SK-N-SH (cell line): ENCODE measurements at regions not wholly inside any gene's neighbourhood (a gene's known extent, or its start where the extent isn't known, plus 50 kb on each side); places are given as distances from the start of the nearest gene placed in this dataset.

Experiments
- CTCF ChIA-PET: fragments of 300-600, 350-600 bp; formaldehyde crosslinking; extraction: SDS; loops from one replicate; lab custom pipeline; 2021; lab: Yijun Ruan, JAX
- POLR2A ChIA-PET: fragments of 350-600 bp; sonication (Branson Sonifier 250); formaldehyde crosslinking; extraction: SDS; loops from one replicate; lab custom pipeline; 2020; ENCODE audit warnings: antibody characterized with exemption, inconsistent platforms; lab: Yijun Ruan, JAX
- DNase-seq: peaks from one replicate; pipeline ENCODE4 v3.0.0; 2012
- H2AFZ ChIP-seq: fragments of 200-600 bp; sonication (generic); 2 replicates; pipeline ENCODE4 v1.8.1; 2016; ENCODE audit warnings: antibody characterized with exemption, mild to moderate bottlenecking, low read depth
- H3F3A ChIP-seq: fragments of 200-600 bp; sonication (generic); replicated peaks from 2 replicates; pipeline ENCODE3; 2016; ENCODE audit warnings: antibody characterized with exemption, mild to moderate bottlenecking; ENCODE audit not compliant: insufficient read depth
- H3K27ac ChIP-seq, 2 experiments: fragments of 200-500 bp in 1 of 2; fragments of 200-600 bp in 1 of 2; sonication (Bioruptor generic) in 1 of 2; sonication (generic), shearing (Covaris generic) in 1 of 2; 2 replicates each; pipeline versions ENCODE4 v1.5.1 to v1.6.1; 2014 to 2016; ENCODE audit warnings: low read depth in 2 of 2, inconsistent platforms in 1 of 2, low read length in 1 of 2, mild to moderate bottlenecking in 1 of 2, mixed read lengths in 1 of 2
- H3K27me3 ChIP-seq: fragments of 200-600 bp; sonication (generic), shearing (Covaris generic); 2 replicates; pipeline ENCODE4 v1.6.1; 2016; ENCODE audit warnings: mixed run types; ENCODE audit not compliant: insufficient read depth
- H3K36me3 ChIP-seq, 2 experiments: fragments of 200-500 bp in 1 of 2; fragments of 200-600 bp in 1 of 2; sonication (Bioruptor generic) in 1 of 2; sonication (generic) in 1 of 2; replicated peaks in 1 of 2; 2 replicates each; pipeline versions ENCODE3 to v1.5.1; 2014 to 2016; ENCODE audit warnings: low read length in 1 of 2, mild to moderate bottlenecking in 1 of 2; ENCODE audit not compliant: insufficient read depth in 2 of 2, control insufficient read depth in 1 of 2
- H3K4me1 ChIP-seq, 2 experiments: fragments of 200-500 bp in 1 of 2; fragments of 200-600 bp in 1 of 2; sonication (Bioruptor generic) in 1 of 2; sonication (generic), shearing (Covaris generic) in 1 of 2; 2 replicates each; pipeline versions ENCODE4 v1.5.1 to v1.6.1; 2014 to 2016; ENCODE audit warnings: low read depth in 1 of 2, low read length in 1 of 2, mixed run types in 1 of 2; ENCODE audit not compliant: insufficient read depth in 2 of 2, control insufficient read depth in 1 of 2
- H3K4me2 ChIP-seq: fragments of 200-600 bp; sonication (generic), shearing (Covaris generic); 2 replicates; pipeline ENCODE4 v1.6.1; 2017; ENCODE audit warnings: mixed run types
- H3K4me3 ChIP-seq, 2 experiments: fragments of 200-500 bp in 1 of 2; fragments of 200-600 bp in 1 of 2; sonication (Bioruptor generic) in 1 of 2; sonication (generic), shearing (Covaris generic) in 1 of 2; 2 replicates each; pipeline versions ENCODE4 v1.5.1 to v1.8.1; 2014 to 2016; ENCODE audit warnings: low read depth in 2 of 2, inconsistent platforms in 1 of 2, low read length in 1 of 2, mild to moderate bottlenecking in 1 of 2, mixed read lengths in 1 of 2, moderate library complexity in 1 of 2
- H3K79me2 ChIP-seq: fragments of 200-600 bp; sonication (generic); 2 replicates; pipeline ENCODE4 v1.8.1; 2017; ENCODE audit warnings: mild to moderate bottlenecking; ENCODE audit not compliant: insufficient read depth
- H3K9ac ChIP-seq: fragments of 200-600 bp; sonication (generic); 2 replicates; pipeline ENCODE4 v1.6.1; 2017; ENCODE audit warnings: mixed run types
- H3K9me2 ChIP-seq: fragments of 200-600 bp; sonication (generic); 2 replicates; pipeline ENCODE4 v1.6.1; 2017; ENCODE audit warnings: mixed run types
- H3K9me3 ChIP-seq: fragments of 200-600 bp; sonication (generic); 2 replicates; pipeline ENCODE4 v1.6.1; 2017; ENCODE audit warnings: mixed run types, mild to moderate bottlenecking, moderate library complexity
- H4K20me1 ChIP-seq: fragments of 200-600 bp; sonication (generic); 2 replicates; pipeline ENCODE4 v1.6.1; 2017; ENCODE audit warnings: mild to moderate bottlenecking, mixed run types; ENCODE audit not compliant: insufficient read depth
- CHD2 ChIP-seq: fragments of 150-350 bp; IDR thresholded peaks from 2 replicates; pipeline ENCODE4 v1.6.1; 2018; ENCODE audit warnings: low read length; ENCODE audit not compliant: partially characterized antibody
- ELF1 ChIP-seq: IDR thresholded peaks from 2 replicates; pipeline ENCODE4 v1.4.0; 2012
- EP300 ChIP-seq, 2 experiments: IDR thresholded peaks; 2 replicates each; pipeline versions ENCODE4 v1.4.0 to v1.6.1; 2012; ENCODE audit warnings: borderline replicate concordance in 1 of 2, low read depth in 1 of 2, low read length in 1 of 2
- FOXJ3 ChIP-seq: sonication (generic); formaldehyde crosslinking; IDR thresholded peaks from 2 replicates; pipeline ENCODE4 v1.5.1; 2020; ENCODE audit warnings: mild to moderate bottlenecking, missing genetic modification reagents
- GABPA ChIP-seq: IDR thresholded peaks from 2 replicates; pipeline ENCODE4 v1.4.0; 2012; ENCODE audit warnings: low read depth, mild to moderate bottlenecking
- MEF2A ChIP-seq: IDR thresholded peaks from 2 replicates; pipeline ENCODE4 v1.4.0; 2012; ENCODE audit warnings: low read depth, borderline replicate concordance
- MXI1 ChIP-seq: IDR thresholded peaks from 2 replicates; pipeline ENCODE4 v1.6.1; 2012; ENCODE audit warnings: mild to moderate bottlenecking, low read depth, low read length, improper control_type of control experiment
- NRF1 ChIP-seq: IDR thresholded peaks from 2 replicates; pipeline ENCODE4 v1.6.1; 2012; ENCODE audit warnings: low read depth, mild to moderate bottlenecking, low read length
- POLR2AphosphoS5 ChIP-seq: IDR thresholded peaks from 2 replicates; pipeline ENCODE4 v1.6.1; 2012; ENCODE audit warnings: low read depth, low read length
- RAD21 ChIP-seq: IDR thresholded peaks from 2 replicates; pipeline ENCODE4 v1.6.1; 2012; ENCODE audit warnings: mild to moderate bottlenecking, low read length
- RCOR1 ChIP-seq: fragments of 150-350 bp; IDR thresholded peaks from 2 replicates; pipeline ENCODE4 v1.6.1; 2017; ENCODE audit warnings: antibody characterized with exemption, low read length
- RFX5 ChIP-seq: IDR thresholded peaks from 2 replicates; pipeline ENCODE4 v1.6.1; 2012; ENCODE audit warnings: mild to moderate bottlenecking, improper control_type of control experiment, low read length
- RXRA ChIP-seq: IDR thresholded peaks from 2 replicates; pipeline ENCODE4 v1.4.0; 2012; ENCODE audit warnings: low read depth, mild to moderate bottlenecking, borderline replicate concordance
- TAF1 ChIP-seq: IDR thresholded peaks from 2 replicates; pipeline ENCODE4 v1.6.1; 2012; ENCODE audit warnings: low read depth, mild to moderate bottlenecking, low read length, moderate library complexity, borderline replicate concordance
- TCF12 ChIP-seq: IDR thresholded peaks from 2 replicates; pipeline ENCODE4 v1.4.0; 2012
- TEAD4 ChIP-seq: IDR thresholded peaks from 2 replicates; pipeline ENCODE4 v1.4.0; 2012; ENCODE audit warnings: mild to moderate bottlenecking, borderline replicate concordance; ENCODE audit not compliant: insufficient read depth
- YY1 ChIP-seq: IDR thresholded peaks from 2 replicates; pipeline ENCODE4 v1.4.0; 2012; ENCODE audit warnings: low read depth, mild to moderate bottlenecking
- WGBS: methylation state at CpG from one replicate; pipeline ENCODE4 v1.1.6; 2017; ENCODE audit warnings: low lambda C conversion rate; 5-methylcytosine and 5-hydroxymethylcytosine counted together
- TF ChIP-seq, protein P1 (sequence below): IDR thresholded peaks from 2 replicates; pipeline ENCODE4 v1.4.0; 2012; ENCODE audit warnings: low read depth, borderline replicate concordance
- TF ChIP-seq, protein P2 (sequence below): fragments of 150-350 bp; IDR thresholded peaks from 2 replicates; pipeline ENCODE4 v1.6.1; 2016; ENCODE audit warnings: mild to moderate bottlenecking, low read depth, low read length
- TF ChIP-seq, protein P3 (sequence below): IDR thresholded peaks from 2 replicates; pipeline ENCODE4; 2012
- TF ChIP-seq, protein P4 (sequence below): IDR thresholded peaks from 2 replicates; pipeline ENCODE4 v1.6.1; 2012; ENCODE audit warnings: mild to moderate bottlenecking, low read depth, low read length, moderate library complexity
- TF ChIP-seq, protein P5 (sequence below): IDR thresholded peaks from 2 replicates; pipeline ENCODE4 v1.4.0; 2012; ENCODE audit warnings: low read depth

DNA sequence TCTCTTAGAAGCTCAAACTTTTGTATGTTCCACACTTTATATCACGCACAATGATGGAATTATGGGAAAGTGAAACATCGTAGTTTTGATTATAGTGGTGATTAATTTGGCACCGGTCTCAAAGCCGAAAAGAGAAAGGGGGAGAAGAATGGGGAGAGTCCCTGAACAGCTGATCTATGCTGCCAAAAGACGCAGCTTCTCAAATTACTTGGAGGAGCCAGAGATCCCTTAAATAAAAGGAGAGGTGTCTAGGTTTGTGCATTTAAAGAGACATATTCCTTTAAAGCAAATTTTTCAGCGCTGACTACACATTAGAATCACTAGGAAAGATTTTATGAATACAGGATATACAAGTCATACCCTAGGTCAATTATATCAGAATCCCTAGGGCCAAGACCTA is 599.6 kb upstream of the ADAMTS5 start:
- Histone ChIP-seq H3K4me1 (peaks cover 2 to 30% of the 10 kb centered on the region in 2 experiments; a peak in 2 of 4 replicates), H3K27me3 (no peaks in the 10 kb centered on the region), H4K20me1 (no peaks in the 10 kb centered on the region), H2AFZ (no peak overlapping the region), H3K9ac (no peak overlapping the region), H3K79me2 (no peaks in the 10 kb centered on the region), H3F3A (peaks cover 32% of the 10 kb centered on the region), H3K4me3 (no peak overlapping the region), H3K4me2 (no peak overlapping the region), H3K27ac (no peak overlapping the region), H3K36me3 (no peaks in the 10 kb centered on the region), H3K9me3 (no peaks in the 10 kb centered on the region), H3K9me2 (no peaks in the 10 kb centered on the region)
- ChIA-PET CTCF (interaction anchor here (0.8 to 3.8 kb wide), 3 partner anchors 134 to 717 kb away, joined by 3 to 20 read pairs (median 3); no protein-coding TSS in a partner anchor), POLR2A (no interaction called here)
- TF ChIP-seq ELF1 = no peak
- TF ChIP-seq MEF2A = no peak
- TF ChIP-seq, protein P1, sequence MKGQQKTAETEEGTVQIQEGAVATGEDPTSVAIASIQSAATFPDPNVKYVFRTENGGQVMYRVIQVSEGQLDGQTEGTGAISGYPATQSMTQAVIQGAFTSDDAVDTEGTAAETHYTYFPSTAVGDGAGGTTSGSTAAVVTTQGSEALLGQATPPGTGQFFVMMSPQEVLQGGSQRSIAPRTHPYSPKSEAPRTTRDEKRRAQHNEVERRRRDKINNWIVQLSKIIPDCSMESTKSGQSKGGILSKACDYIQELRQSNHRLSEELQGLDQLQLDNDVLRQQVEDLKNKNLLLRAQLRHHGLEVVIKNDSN = no peak
- TF ChIP-seq, protein P2, sequence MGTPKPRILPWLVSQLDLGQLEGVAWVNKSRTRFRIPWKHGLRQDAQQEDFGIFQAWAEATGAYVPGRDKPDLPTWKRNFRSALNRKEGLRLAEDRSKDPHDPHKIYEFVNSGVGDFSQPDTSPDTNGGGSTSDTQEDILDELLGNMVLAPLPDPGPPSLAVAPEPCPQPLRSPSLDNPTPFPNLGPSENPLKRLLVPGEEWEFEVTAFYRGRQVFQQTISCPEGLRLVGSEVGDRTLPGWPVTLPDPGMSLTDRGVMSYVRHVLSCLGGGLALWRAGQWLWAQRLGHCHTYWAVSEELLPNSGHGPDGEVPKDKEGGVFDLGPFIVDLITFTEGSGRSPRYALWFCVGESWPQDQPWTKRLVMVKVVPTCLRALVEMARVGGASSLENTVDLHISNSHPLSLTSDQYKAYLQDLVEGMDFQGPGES = no peak
- no peak for TF ChIP-seq GABPA
- TF ChIP-seq EP300 (IDR thresholded peaks at IDR 0.05; ENCODE audit: borderline replicate concordance in 1 of 2, low read depth in 1 of 2, low read length in 1 of 2) = no peak
- TF ChIP-seq TCF12 = no peak
- no peak for TF ChIP-seq TAF1
- no peak for TF ChIP-seq NRF1
- no peak for TF ChIP-seq FOXJ3
- TF ChIP-seq TEAD4 = no peak
- TF ChIP-seq, protein P3, sequence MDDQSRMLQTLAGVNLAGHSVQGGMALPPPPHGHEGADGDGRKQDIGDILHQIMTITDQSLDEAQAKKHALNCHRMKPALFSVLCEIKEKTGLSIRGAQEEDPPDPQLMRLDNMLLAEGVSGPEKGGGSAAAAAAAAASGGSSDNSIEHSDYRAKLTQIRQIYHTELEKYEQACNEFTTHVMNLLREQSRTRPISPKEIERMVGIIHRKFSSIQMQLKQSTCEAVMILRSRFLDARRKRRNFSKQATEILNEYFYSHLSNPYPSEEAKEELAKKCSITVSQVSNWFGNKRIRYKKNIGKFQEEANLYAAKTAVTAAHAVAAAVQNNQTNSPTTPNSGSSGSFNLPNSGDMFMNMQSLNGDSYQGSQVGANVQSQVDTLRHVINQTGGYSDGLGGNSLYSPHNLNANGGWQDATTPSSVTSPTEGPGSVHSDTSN = no peak
- WGBS = 85% methylated on average over 6 of the region's 6 CpGs
- no peak for DNase-seq

DNA sequence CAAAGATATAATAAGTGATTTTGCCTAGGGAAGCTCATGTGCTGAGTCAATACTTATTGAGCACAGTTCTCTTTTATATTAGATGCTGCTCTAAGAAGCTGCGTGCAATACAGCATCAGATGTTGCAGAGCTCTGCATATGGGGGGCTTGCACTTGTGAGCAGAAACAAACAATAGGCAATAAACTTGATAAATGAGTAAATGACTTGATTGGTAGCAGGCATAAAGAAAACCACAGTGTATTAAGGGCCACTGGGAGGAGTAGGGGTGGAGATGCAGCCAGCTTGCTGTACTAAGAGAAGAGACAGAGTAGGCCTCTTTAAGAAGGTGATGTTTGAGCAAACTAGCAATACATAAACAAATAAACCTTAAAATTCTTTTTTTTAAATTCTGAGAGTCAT is 598.5 kb upstream of the ADAMTS5 start:
- H3K9me3 ChIP-seq = no peaks in the 10 kb centered on the region
- no peaks in the 10 kb centered on the region for H3K27me3 ChIP-seq
- WGBS = 81% methylated on average over 1 of the region's 1 CpG
- peak overlapping the region; percentile 72; the same call in 1 of the 2 replicates for H2AFZ ChIP-seq
- no peak overlapping the region for H3K4me2 ChIP-seq
- no peaks in the 10 kb centered on the region for H3K79me2 ChIP-seq
- peak overlapping the region; percentile 36; the same call in 1 of the 2 replicates for H3K9ac ChIP-seq
- no peak for DNase-seq
- no peaks in the 10 kb centered on the region for H3K36me3 ChIP-seq
- H3K9me2 ChIP-seq = no peaks in the 10 kb centered on the region
- H4K20me1 ChIP-seq = no peaks in the 10 kb centered on the region
- no peak overlapping the region for H3K4me3 ChIP-seq
- H3K4me1 ChIP-seq = peaks cover 2 to 19% of the 10 kb centered on the region in 2 experiments; a peak in 2 of 4 replicates
- ChIA-PET POLR2A (no interaction called here), CTCF (interaction anchor here (0.6 to 3.8 kb wide), 24 partner anchors 12 to 1179 kb away, joined by 3 to 28 read pairs (median 3); no protein-coding TSS in a partner anchor)
- peaks cover 21% of the 10 kb centered on the region for H3F3A ChIP-seq
- peak overlapping the region in 1 of 2 experiments; percentile 75; a peak in 3 of 4 replicates for H3K27ac ChIP-seq
- TF ChIP-seq, protein P4, sequence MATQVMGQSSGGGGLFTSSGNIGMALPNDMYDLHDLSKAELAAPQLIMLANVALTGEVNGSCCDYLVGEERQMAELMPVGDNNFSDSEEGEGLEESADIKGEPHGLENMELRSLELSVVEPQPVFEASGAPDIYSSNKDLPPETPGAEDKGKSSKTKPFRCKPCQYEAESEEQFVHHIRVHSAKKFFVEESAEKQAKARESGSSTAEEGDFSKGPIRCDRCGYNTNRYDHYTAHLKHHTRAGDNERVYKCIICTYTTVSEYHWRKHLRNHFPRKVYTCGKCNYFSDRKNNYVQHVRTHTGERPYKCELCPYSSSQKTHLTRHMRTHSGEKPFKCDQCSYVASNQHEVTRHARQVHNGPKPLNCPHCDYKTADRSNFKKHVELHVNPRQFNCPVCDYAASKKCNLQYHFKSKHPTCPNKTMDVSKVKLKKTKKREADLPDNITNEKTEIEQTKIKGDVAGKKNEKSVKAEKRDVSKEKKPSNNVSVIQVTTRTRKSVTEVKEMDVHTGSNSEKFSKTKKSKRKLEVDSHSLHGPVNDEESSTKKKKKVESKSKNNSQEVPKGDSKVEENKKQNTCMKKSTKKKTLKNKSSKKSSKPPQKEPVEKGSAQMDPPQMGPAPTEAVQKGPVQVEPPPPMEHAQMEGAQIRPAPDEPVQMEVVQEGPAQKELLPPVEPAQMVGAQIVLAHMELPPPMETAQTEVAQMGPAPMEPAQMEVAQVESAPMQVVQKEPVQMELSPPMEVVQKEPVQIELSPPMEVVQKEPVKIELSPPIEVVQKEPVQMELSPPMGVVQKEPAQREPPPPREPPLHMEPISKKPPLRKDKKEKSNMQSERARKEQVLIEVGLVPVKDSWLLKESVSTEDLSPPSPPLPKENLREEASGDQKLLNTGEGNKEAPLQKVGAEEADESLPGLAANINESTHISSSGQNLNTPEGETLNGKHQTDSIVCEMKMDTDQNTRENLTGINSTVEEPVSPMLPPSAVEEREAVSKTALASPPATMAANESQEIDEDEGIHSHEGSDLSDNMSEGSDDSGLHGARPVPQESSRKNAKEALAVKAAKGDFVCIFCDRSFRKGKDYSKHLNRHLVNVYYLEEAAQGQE = no peak
- TF ChIP-seq RCOR1 (no peak), RXRA (no peak), RFX5 (no peak), POLR2AphosphoS5 (no peak), RAD21 (no peak), YY1 (no peak), MXI1 (no peak), FOXJ3 (no peak), EP300 (IDR thresholded peaks at IDR 0.05; ENCODE audit: borderline replicate concordance in 1 of 2, low read depth in 1 of 2, low read length in 1 of 2) (no peak), GABPA (no peak), CHD2 (no peak)
- TF ChIP-seq, protein P1 = no peak
- TF ChIP-seq, protein P5, sequence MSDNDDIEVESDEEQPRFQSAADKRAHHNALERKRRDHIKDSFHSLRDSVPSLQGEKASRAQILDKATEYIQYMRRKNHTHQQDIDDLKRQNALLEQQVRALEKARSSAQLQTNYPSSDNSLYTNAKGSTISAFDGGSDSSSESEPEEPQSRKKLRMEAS = no peak
